HepG2 (cell line): ENCODE measurements at regions not wholly inside any gene's neighbourhood (a gene's known extent, or its start where the extent isn't known, plus 50 kb on each side); places are given as distances from the start of the nearest gene placed in this dataset.

Experiments used
- ATAC-seq: fragments of 200-7000 bp; cut with Tn5 transposase; 3 replicates; pipeline ENCODE4 v1.9.1; 2020; ENCODE audit warnings: mild to moderate bottlenecking, moderate library complexity
- BruUV-seq: library from RNA; stranded (reverse); fragments of 400-500 nt; replicated peaks from 2 replicates; lab custom pipeline; 2021; lab: Mats Ljungman, UMichigan
- CTCF ChIA-PET: fragments of 300-600 bp; formaldehyde crosslinking; extraction: SDS; loops from one replicate; lab custom pipeline; 2021; ENCODE audit warnings: low total read pairs, inconsistent platforms, low intra/inter-chr PET ratio; lab: Yijun Ruan, JAX
- POLR2A ChIA-PET: fragments of 350-600 bp; sonication (Branson Sonifier 250); formaldehyde crosslinking; loops from one replicate; lab custom pipeline; 2020; ENCODE audit warnings: antibody characterized with exemption, inconsistent platforms; lab: Yijun Ruan, JAX
- DNase-seq: peaks from one replicate; pipeline ENCODE4 v3.0.0-alpha.2; 2015; ENCODE audit warnings: low spot score
- FAIRE-seq: peaks from 3 replicates; lab custom pipeline; 2011; peaks lifted over from hg19 to GRCh38; lab: Jason Lieb, UNC
- H2AFZ ChIP-seq: one replicate; pipeline ENCODE4 v1.6.1; 2011; ENCODE audit warnings: low read length, inconsistent platforms
- H3K27ac ChIP-seq: fragments of 300-600 bp; 3 replicates; pipeline ENCODE4 v1.8.0; 2011; ENCODE audit warnings: mixed run types, mild to moderate bottlenecking, mixed read lengths, low read length, inconsistent platforms; ENCODE audit not compliant: insufficient read depth; ENCODE audit errors: extremely low read length
- H3K27me3 ChIP-seq, 2 experiments: fragments of 200-600 bp in 1 of 2; 2 replicates in 1 of 2; 3 replicates in 1 of 2; pipeline versions ENCODE4 v1.6.0 to v1.8.0; 2011; ENCODE audit warnings: low read length in 2 of 2, mild to moderate bottlenecking in 2 of 2, moderate library complexity in 2 of 2, inconsistent platforms in 1 of 2; ENCODE audit not compliant: insufficient read depth in 2 of 2, control insufficient read depth in 1 of 2
- H3K36me3 ChIP-seq, 2 experiments: fragments of 200-600 bp in 1 of 2; replicated peaks in 1 of 2; 2 replicates in 1 of 2; 3 replicates in 1 of 2; pipeline versions ENCODE4 v1.5.1 to v1.8.0; 2011; ENCODE audit warnings: low read length in 2 of 2, inconsistent platforms in 1 of 2; ENCODE audit not compliant: insufficient read depth in 2 of 2, control insufficient read depth in 1 of 2
- H3K4me1 ChIP-seq: 2 replicates; pipeline ENCODE4 v1.5.1; 2012; ENCODE audit warnings: low read length, inconsistent platforms; ENCODE audit not compliant: insufficient read depth
- H3K4me2 ChIP-seq: 2 replicates; pipeline ENCODE4 v1.6.0; 2011; ENCODE audit warnings: low read depth, low read length, inconsistent platforms
- H3K4me3 ChIP-seq, 3 experiments: fragments of 200-600 bp in 1 of 3; sonication (generic), shearing (Covaris generic) in 1 of 3; replicated peaks in 1 of 3; 2 replicates each; pipeline ENCODE4 v1.5.1; 2011 to 2016; ENCODE audit warnings: low read length in 3 of 3, inconsistent platforms in 2 of 3, low read depth in 2 of 3, mild to moderate bottlenecking in 2 of 3, control low read depth in 1 of 3, mixed read lengths in 1 of 3; ENCODE audit not compliant: insufficient read depth in 1 of 3
- H3K79me2 ChIP-seq: one replicate; pipeline ENCODE4 v1.6.1; 2011; ENCODE audit warnings: low read length, inconsistent platforms; ENCODE audit not compliant: insufficient read depth
- H3K9ac ChIP-seq: 2 replicates; pipeline ENCODE4 v1.6.0; 2011; ENCODE audit warnings: mild to moderate bottlenecking, low read depth, low read length, inconsistent platforms; ENCODE audit not compliant: insufficient read depth
- H3K9me3 ChIP-seq: 2 replicates; pipeline ENCODE4 v1.5.1; 2012; ENCODE audit warnings: mild to moderate bottlenecking, low read length
- H4K20me1 ChIP-seq: 2 replicates; pipeline ENCODE4 v1.6.0; 2011; ENCODE audit warnings: inconsistent platforms, mild to moderate bottlenecking, low read length, moderate library complexity; ENCODE audit not compliant: insufficient read depth
- FOSL2 ChIP-seq: sonication (generic); formaldehyde crosslinking; IDR thresholded peaks from 2 replicates; pipeline ENCODE4 v1.4.0; 2020; ENCODE audit warnings: missing genetic modification reagents
- GLMP ChIP-seq: sonication (generic); formaldehyde crosslinking; IDR thresholded peaks from 2 replicates; pipeline ENCODE4 v1.9.0; 2021; ENCODE audit warnings: missing genetic modification reagents, mild to moderate bottlenecking, borderline replicate concordance
- HNRNPH1 ChIP-seq: fragments of 200-400 bp; formaldehyde crosslinking; optimal IDR thresholded peaks from 2 replicates; pipeline ENCODE3; 2017; ENCODE audit warnings: mild to moderate bottlenecking, low read depth, low read length
- KDM1A ChIP-seq: IDR thresholded peaks from 2 replicates; pipeline ENCODE4 v1.6.1; 2016; ENCODE audit warnings: missing compliant biosample characterization
- MATR3 ChIP-seq: sonication (generic); formaldehyde crosslinking; IDR thresholded peaks from 2 replicates; pipeline ENCODE4 v1.4.0; 2020; ENCODE audit warnings: missing genetic modification reagents
- MED8 ChIP-seq: sonication (generic); formaldehyde crosslinking; IDR thresholded peaks from 2 replicates; pipeline ENCODE4 v1.8.1; 2023; ENCODE audit warnings: mild to moderate bottlenecking, missing genetic modification reagents; ENCODE audit not compliant: insufficient replicate concordance
- MZF1 ChIP-seq: sonication (generic); formaldehyde crosslinking; IDR thresholded peaks from 2 replicates; pipeline ENCODE4 v1.8.1; 2023; ENCODE audit warnings: mild to moderate bottlenecking, missing genetic modification reagents, borderline replicate concordance
- NR3C1 ChIP-seq: sonication (generic); formaldehyde crosslinking; IDR thresholded peaks from 2 replicates; pipeline ENCODE4 v1.4.0; 2020; ENCODE audit warnings: missing genetic modification reagents
- POLR2AphosphoS2 ChIP-seq: IDR thresholded peaks from 2 replicates; pipeline ENCODE4 v1.6.1; 2011; ENCODE audit warnings: low read depth, low read length, improper control_type of control experiment
- RFX3 ChIP-seq: IDR thresholded peaks from 2 replicates; pipeline ENCODE4 v1.6.1; 2016; ENCODE audit warnings: missing biosample characterization, missing genetic modification reagents
- TFE3 ChIP-seq: IDR thresholded peaks from 2 replicates; pipeline ENCODE4 v1.6.1; 2016
- TOE1 ChIP-seq: sonication (generic); formaldehyde crosslinking; IDR thresholded peaks from 2 replicates; pipeline ENCODE4 v1.4.0; 2020; ENCODE audit warnings: mild to moderate bottlenecking, missing genetic modification reagents
- TOPORS ChIP-seq: sonication (generic); formaldehyde crosslinking; IDR thresholded peaks from 2 replicates; pipeline ENCODE4 v1.8.0; 2023; ENCODE audit warnings: mild to moderate bottlenecking, missing genetic modification reagents
- ZBTB7B ChIP-seq: sonication (generic); formaldehyde crosslinking; IDR thresholded peaks from 2 replicates; pipeline ENCODE4 v1.4.0; 2020; ENCODE audit warnings: missing genetic modification reagents
- ZNF230 ChIP-seq: sonication (generic); formaldehyde crosslinking; IDR thresholded peaks from 2 replicates; pipeline ENCODE4 v1.4.0; 2020; ENCODE audit warnings: mild to moderate bottlenecking, missing genetic modification reagents
- ZNF484 ChIP-seq: sonication (generic); formaldehyde crosslinking; IDR thresholded peaks from 2 replicates; pipeline ENCODE4 v1.5.1; 2020; ENCODE audit warnings: mild to moderate bottlenecking, low read depth, missing genetic modification reagents, borderline replicate concordance
- ZNF720 ChIP-seq: sonication (generic); formaldehyde crosslinking; IDR thresholded peaks from 2 replicates; pipeline ENCODE4 v1.4.0; 2020; ENCODE audit warnings: missing genetic modification reagents
- WGBS: methylation state at CpG from one replicate; pipeline ENCODE4 v1.1.6; 2017; ENCODE audit warnings: low lambda C conversion rate; 5-methylcytosine and 5-hydroxymethylcytosine counted together
- in situ Hi-C: cut with HindIII; loops from 2 replicates; pipeline ENCODE4 v1.10.0; 2017; ENCODE audit warnings: low pct_unique_long_range_greater_than_20kb; ENCODE audit not compliant: extremely low pct_ligation_motif_present
- intact Hi-C: fragments of 100-400 bp; cut with micrococcal nuclease; formaldehyde crosslinking; loops from one replicate; pipeline ENCODE4 v1.10.0; 2022; ENCODE audit not compliant: unreplicated experiment
- TF ChIP-seq, protein P1 (sequence below): sonication (generic); formaldehyde crosslinking; IDR thresholded peaks from 2 replicates; pipeline ENCODE4 v1.4.0; 2020; ENCODE audit warnings: missing genetic modification reagents

DNA sequence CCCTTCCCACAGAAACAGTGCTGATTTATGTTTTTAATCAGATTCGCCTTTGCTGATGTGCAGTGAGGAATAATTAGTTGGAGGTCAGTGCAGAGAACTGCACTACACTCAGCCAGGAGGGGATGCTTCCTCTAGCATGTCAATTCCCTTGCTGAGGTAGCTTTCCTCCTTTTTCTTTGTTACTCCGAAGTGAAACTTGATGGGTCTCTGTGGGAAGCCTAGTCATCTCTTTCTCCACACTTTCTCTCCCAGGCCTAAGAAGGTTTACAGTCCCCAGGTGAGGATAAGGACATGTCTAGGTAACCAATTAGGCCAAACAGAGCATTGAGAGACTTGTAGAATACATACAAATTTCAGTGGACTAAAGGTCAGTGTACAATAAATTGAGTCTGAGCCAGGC, 461.8 kb downstream of the KIF4B start:
- H3K27ac ChIP-seq: no peak overlapping the region
- H3K4me3 ChIP-seq: no peak overlapping the region
- FAIRE-seq (no peak), ATAC-seq (no peak), DNase-seq (no peak)
- in situ Hi-C loops: no loop called here
- intact Hi-C loops: no loop called here
- H3K79me2 ChIP-seq: no peaks in the 10 kb centered on the region
- no peaks in the 10 kb centered on the region for H3K4me1 ChIP-seq
- no peak overlapping the region for H2AFZ ChIP-seq
- no peaks in the 10 kb centered on the region for H3K9me3 ChIP-seq
- H3K36me3 ChIP-seq: no peaks in the 10 kb centered on the region
- no peak for TF ChIP-seq FOSL2 (CRISPR knock-in tag)
- TF ChIP-seq GLMP (CRISPR knock-in tag): no peak
- TF ChIP-seq TFE3 (CRISPR knock-in tag): no peak
- TF ChIP-seq ZBTB7B (CRISPR knock-in tag): no peak
- TF ChIP-seq TOPORS (CRISPR knock-in tag): no peak
- no peak for TF ChIP-seq ZNF720 (CRISPR knock-in tag)
- ChIA-PET POLR2A (no interaction called here), CTCF (no interaction called here)
- 15% methylated on average over 2 of the region's 2 CpGs for whole genome bisulfite sequencing
- H3K9ac ChIP-seq: no peak overlapping the region
- no peaks in the 10 kb centered on the region for H3K27me3 ChIP-seq
- H3K4me2 ChIP-seq: no peak overlapping the region
- no peaks in the 10 kb centered on the region for H4K20me1 ChIP-seq
- no TSS peak for BruUV-seq

DNA sequence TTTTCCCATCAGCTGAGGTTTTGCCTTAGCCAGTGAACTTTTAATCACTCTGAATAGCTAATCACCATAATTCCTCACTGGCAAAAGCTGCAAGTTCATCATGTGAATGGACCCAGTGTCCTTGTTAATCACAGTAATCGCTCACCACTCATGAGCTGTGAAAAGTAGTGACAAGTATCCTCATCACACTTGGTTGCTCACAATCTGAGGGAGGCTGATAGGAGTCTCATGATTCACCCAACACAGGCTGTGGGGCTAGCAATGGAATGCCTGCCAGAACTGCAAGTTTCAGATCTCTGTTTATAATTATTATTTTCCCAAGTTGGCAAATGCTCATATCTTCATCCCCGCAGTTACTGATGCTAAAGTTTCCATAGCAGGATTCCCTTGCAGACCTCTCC, 467.2 kb downstream of the KIF4B start:
- BruUV-seq: no TSS peak
- H3K27ac ChIP-seq: no peak overlapping the region
- ChIA-PET POLR2A (no interaction called here), CTCF (no interaction called here)
- no peaks in the 10 kb centered on the region for H3K9me3 ChIP-seq
- no peaks in the 10 kb centered on the region for H3K79me2 ChIP-seq
- DNase-seq (no peak), ATAC-seq (no peak), FAIRE-seq (no peak)
- 0 out of 2 replicates have a peak, but pooled peaks cover 7% of the 10 kb centered on the region for H3K4me1 ChIP-seq
- H3K36me3 ChIP-seq: no peaks in the 10 kb centered on the region
- no peak overlapping the region for H3K4me3 ChIP-seq
- in situ Hi-C loops: no loop called here
- intact Hi-C loops: no loop called here
- WGBS: 51% methylated on average over 2 of the region's 2 CpGs
- H4K20me1 ChIP-seq: no peaks in the 10 kb centered on the region
- H3K27me3 ChIP-seq: no peaks in the 10 kb centered on the region
- H3K9ac ChIP-seq: no peak overlapping the region
- H3K4me2 ChIP-seq: no peak overlapping the region
- no peak overlapping the region for H2AFZ ChIP-seq
- TF ChIP-seq ZNF230 (no peak), RFX3 (CRISPR knock-in tag) (no peak), HNRNPH1 (no peak), MZF1 (CRISPR knock-in tag) (no peak), MATR3 (no peak), ZNF484 (CRISPR knock-in tag) (no peak), TOE1 (no peak), KDM1A (CRISPR knock-in tag) (no peak), POLR2AphosphoS2 (no peak), NR3C1 (CRISPR knock-in tag) (no peak), MED8 (no peak)
- TF ChIP-seq, protein P1, sequence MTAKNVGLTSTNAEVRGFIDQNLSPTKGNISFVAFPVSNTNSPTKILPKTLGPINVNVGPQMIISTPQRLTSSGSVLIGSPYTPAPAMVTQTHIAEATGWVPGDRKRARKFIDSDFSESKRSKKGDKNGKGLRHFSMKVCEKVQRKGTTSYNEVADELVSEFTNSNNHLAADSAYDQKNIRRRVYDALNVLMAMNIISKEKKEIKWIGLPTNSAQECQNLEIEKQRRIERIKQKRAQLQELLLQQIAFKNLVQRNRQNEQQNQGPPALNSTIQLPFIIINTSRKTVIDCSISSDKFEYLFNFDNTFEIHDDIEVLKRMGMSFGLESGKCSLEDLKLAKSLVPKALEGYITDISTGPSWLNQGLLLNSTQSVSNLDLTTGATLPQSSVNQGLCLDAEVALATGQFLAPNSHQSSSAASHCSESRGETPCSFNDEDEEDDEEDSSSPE: no peak
